DND-41 (cell line): ENCODE measurements at regions not wholly inside any gene's neighbourhood (a gene's known extent, or its start where the extent isn't known, plus 50 kb on each side); places are given as distances from the start of the nearest gene placed in this dataset.

Experiments used
- ATAC-seq: fragments of 200-7000 bp; cut with Tn5 transposase; 3 replicates; pipeline ENCODE4 v1.9.1; 2021; ENCODE audit warnings: low read depth; ENCODE audit not compliant: insufficient read depth
- DNase-seq: peaks from one replicate; pipeline ENCODE4 v3.0.0-alpha.2; 2020
- H2AFZ ChIP-seq: 2 replicates; pipeline ENCODE4 v1.6.0; 2012; ENCODE audit warnings: low read depth, low read length
- H3K27ac ChIP-seq: 2 replicates; pipeline ENCODE4 v1.5.1; 2012; ENCODE audit warnings: low read length, inconsistent platforms
- H3K27me3 ChIP-seq: fragments of 200-600 bp; sonication (generic); 2 replicates; pipeline ENCODE4 v1.6.0; 2012; ENCODE audit warnings: low read length, mild to moderate bottlenecking, inconsistent platforms; ENCODE audit not compliant: insufficient read depth, poor library complexity
- H3K36me3 ChIP-seq: 2 replicates; pipeline ENCODE4 v1.5.1; 2012; ENCODE audit warnings: low read length, inconsistent platforms; ENCODE audit not compliant: insufficient read depth
- H3K4me1 ChIP-seq: 2 replicates; pipeline ENCODE4 v1.5.1; 2012; ENCODE audit warnings: mild to moderate bottlenecking, low read length; ENCODE audit not compliant: insufficient read depth
- H3K4me2 ChIP-seq: 2 replicates; pipeline ENCODE4 v1.6.0; 2012; ENCODE audit warnings: mild to moderate bottlenecking, moderate library complexity, low read length, inconsistent platforms; ENCODE audit not compliant: insufficient read depth
- H3K4me3 ChIP-seq, 2 experiments: fragments of 200-600 bp in 1 of 2; shearing (Covaris generic) in 1 of 2; 2 replicates each; pipeline ENCODE4 v1.5.1; 2012 to 2016; ENCODE audit warnings: inconsistent platforms in 2 of 2, low read length in 2 of 2, mild to moderate bottlenecking in 2 of 2, low read depth in 1 of 2, moderate library complexity in 1 of 2
- H3K79me2 ChIP-seq: 2 replicates; pipeline ENCODE4 v1.6.0; 2012; ENCODE audit warnings: low read length, inconsistent platforms; ENCODE audit not compliant: insufficient read depth
- H3K9ac ChIP-seq: 2 replicates; pipeline ENCODE4 v1.6.0; 2012; ENCODE audit warnings: low read depth, mild to moderate bottlenecking, inconsistent platforms, low read length, moderate library complexity
- H3K9me3 ChIP-seq: 2 replicates; pipeline ENCODE4 v1.5.1; 2012; ENCODE audit warnings: low read length, moderate library complexity, mild to moderate bottlenecking, inconsistent platforms; ENCODE audit not compliant: insufficient read depth, severe bottlenecking
- H4K20me1 ChIP-seq: 2 replicates; pipeline ENCODE4 v1.6.0; 2012; ENCODE audit warnings: low read length; ENCODE audit not compliant: insufficient read depth
- EZH2 ChIP-seq: IDR thresholded peaks from 3 replicates; pipeline ENCODE4 v1.6.1; 2012; ENCODE audit warnings: borderline replicate concordance, low read depth, mild to moderate bottlenecking, moderate library complexity, low read length, inconsistent platforms; ENCODE audit not compliant: severe bottlenecking
- TF ChIP-seq, protein P1 (sequence below): IDR thresholded peaks from 2 replicates; pipeline ENCODE4 v1.5.1; 2012; ENCODE audit warnings: borderline replicate concordance, low read length, moderate library complexity, mild to moderate bottlenecking; ENCODE audit not compliant: poor library complexity, severe bottlenecking; ENCODE audit errors: extremely low read depth

DNA sequence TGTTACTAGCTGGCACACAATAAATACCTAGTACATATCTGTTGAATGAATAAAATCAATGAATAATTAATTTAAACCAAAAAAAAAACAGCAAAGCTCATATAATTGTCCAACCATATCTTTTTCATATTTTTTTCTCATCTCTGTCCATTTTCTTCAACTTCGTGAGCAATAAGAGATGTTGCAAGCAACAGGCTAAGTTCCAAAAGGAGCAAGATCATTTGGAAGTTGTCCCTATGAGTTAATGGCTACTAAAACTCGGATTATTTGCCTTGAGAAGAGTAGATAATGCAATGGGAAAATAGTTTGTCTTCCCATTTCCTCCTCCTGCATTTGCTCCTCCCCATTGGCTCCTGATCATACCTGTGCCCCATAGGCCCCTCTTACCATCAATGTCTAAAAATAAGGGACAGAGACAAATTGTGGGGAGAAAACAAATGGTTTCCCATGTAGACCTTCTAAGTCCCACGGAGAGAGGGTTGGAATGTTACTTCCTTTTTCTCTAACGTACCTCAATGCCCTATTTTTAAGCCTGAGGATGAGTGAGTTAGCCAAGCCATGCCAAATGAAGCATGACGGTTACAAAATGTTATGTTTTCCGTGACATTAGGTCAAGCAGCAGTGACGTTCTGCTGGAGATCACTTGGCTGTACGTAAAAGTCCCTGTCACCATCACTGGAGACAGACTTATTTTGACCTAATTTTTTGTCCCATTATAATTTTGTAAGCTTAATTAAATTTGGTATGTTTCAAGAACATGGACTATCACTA is 217.3 kb upstream of the PREP start:
- TF ChIP-seq, protein P1, sequence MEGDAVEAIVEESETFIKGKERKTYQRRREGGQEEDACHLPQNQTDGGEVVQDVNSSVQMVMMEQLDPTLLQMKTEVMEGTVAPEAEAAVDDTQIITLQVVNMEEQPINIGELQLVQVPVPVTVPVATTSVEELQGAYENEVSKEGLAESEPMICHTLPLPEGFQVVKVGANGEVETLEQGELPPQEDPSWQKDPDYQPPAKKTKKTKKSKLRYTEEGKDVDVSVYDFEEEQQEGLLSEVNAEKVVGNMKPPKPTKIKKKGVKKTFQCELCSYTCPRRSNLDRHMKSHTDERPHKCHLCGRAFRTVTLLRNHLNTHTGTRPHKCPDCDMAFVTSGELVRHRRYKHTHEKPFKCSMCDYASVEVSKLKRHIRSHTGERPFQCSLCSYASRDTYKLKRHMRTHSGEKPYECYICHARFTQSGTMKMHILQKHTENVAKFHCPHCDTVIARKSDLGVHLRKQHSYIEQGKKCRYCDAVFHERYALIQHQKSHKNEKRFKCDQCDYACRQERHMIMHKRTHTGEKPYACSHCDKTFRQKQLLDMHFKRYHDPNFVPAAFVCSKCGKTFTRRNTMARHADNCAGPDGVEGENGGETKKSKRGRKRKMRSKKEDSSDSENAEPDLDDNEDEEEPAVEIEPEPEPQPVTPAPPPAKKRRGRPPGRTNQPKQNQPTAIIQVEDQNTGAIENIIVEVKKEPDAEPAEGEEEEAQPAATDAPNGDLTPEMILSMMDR, result no peak
- TF ChIP-seq EZH2, result no peak
- Histone ChIP-seq H3K36me3 (no peaks in the 10 kb centered on the region), H3K4me3 (no peak overlapping the region), H2AFZ (no peak overlapping the region), H3K27ac (no peak overlapping the region), H3K4me2 (no peak overlapping the region), H4K20me1 (no peaks in the 10 kb centered on the region), H3K4me1 (no peaks in the 10 kb centered on the region), H3K9me3 (no peaks in the 10 kb centered on the region), H3K9ac (no peak overlapping the region), H3K27me3 (no peaks in the 10 kb centered on the region), H3K79me2 (no peaks in the 10 kb centered on the region)
- DNase-seq (no peak), ATAC-seq (no peak)

DNA sequence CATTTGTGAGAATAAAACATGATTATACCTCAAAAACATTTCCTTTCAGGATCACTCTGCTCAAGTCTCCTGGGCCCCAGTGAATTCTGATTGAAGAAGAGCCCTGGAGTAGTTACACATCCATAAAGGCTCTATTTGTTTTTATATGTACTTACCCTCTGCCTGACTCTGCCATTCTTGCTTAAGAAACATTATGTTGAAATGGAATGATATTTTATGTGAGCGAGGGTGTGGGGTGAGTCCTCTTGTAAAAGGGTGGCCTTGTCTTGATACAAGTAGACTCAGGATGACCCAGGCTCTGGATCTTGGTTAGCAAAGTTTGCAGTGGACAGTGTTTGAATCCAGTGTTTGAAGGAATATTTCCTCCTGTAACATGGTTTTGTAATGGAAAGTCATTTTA is 215.4 kb upstream of the PREP start:
- H2AFZ ChIP-seq, result no peak overlapping the region
- no peaks in the 10 kb centered on the region for H4K20me1 ChIP-seq
- ATAC-seq (no peak), DNase-seq (no peak)
- no peak overlapping the region for H3K4me3 ChIP-seq
- no peak overlapping the region for H3K4me2 ChIP-seq
- H3K27ac ChIP-seq, result no peak overlapping the region
- no peaks in the 10 kb centered on the region for H3K27me3 ChIP-seq
- no peaks in the 10 kb centered on the region for H3K9me3 ChIP-seq
- no peaks in the 10 kb centered on the region for H3K4me1 ChIP-seq
- no peaks in the 10 kb centered on the region for H3K79me2 ChIP-seq
- H3K36me3 ChIP-seq, result no peaks in the 10 kb centered on the region
- no peak for TF ChIP-seq EZH2
- TF ChIP-seq, protein P1, result no peak
- no peak overlapping the region for H3K9ac ChIP-seq

DNA sequence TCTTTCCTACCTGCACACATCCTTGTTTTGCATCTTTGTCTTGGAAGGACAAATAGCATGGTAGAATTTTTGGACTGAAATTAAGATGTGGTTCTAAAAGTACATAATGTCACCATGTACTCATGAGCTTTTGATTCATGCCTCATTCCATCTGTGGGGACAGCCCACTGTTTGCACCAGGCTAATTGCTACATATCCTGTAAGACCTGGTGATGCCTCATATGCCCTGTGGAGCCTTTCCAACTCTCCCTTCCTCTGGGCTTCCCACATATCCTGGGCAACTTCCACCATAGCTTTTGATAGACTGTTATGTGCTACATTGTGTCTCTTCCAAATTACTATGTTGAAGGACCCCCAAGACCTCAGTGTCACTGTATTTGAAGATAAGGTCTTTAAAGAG is 213.6 kb upstream of the PREP start:
- Histone ChIP-seq H3K27ac (no peak overlapping the region), H3K4me3 (no peak overlapping the region), H3K9ac (no peak overlapping the region), H3K27me3 (no peaks in the 10 kb centered on the region), H3K36me3 (no peaks in the 10 kb centered on the region), H3K4me1 (no peaks in the 10 kb centered on the region), H2AFZ (no peak overlapping the region), H3K9me3 (no peaks in the 10 kb centered on the region), H3K4me2 (no peak overlapping the region), H3K79me2 (no peaks in the 10 kb centered on the region), H4K20me1 (no peaks in the 10 kb centered on the region)
- TF ChIP-seq, protein P1, result no peak
- no peak for TF ChIP-seq EZH2
- ATAC-seq (no peak), DNase-seq (no peak)

DNA sequence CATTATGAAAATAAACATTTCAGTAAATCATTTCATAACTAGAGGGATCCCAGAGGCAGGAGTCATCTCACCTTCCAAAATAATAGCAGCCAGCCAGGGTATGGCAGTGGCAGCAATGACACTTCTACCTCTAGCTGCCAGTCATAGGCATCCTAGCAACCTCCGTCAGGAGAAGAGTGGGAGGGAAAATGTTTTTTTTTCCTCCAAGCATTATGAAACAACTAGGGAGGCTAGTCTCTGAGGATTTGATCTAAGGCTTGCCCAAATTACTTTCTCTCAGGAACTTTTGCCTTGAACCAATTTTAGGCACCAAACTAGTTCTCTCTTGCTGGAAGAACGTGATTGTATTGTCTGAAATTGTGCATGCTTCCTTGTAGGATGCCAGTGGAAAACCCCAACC is 208.7 kb upstream of the PREP start:
- H3K9me3 ChIP-seq, result no peaks in the 10 kb centered on the region
- H3K4me3 ChIP-seq, result no peak overlapping the region
- no peak overlapping the region for H2AFZ ChIP-seq
- no peak overlapping the region for H3K27ac ChIP-seq
- H3K27me3 ChIP-seq, result no peaks in the 10 kb centered on the region
- H3K4me2 ChIP-seq, result no peak overlapping the region
- ATAC-seq (no peak), DNase-seq (no peak)
- no peak for TF ChIP-seq EZH2
- TF ChIP-seq, protein P1, result no peak
- no peaks in the 10 kb centered on the region for H3K36me3 ChIP-seq
- no peak overlapping the region for H3K9ac ChIP-seq
- no peaks in the 10 kb centered on the region for H3K4me1 ChIP-seq
- H4K20me1 ChIP-seq, result no peaks in the 10 kb centered on the region
- no peaks in the 10 kb centered on the region for H3K79me2 ChIP-seq
